ENCODE measurements at regions not wholly inside any gene's neighbourhood (a gene's known extent, or its start where the extent isn't known, plus 50 kb on each side); places are given as distances from the start of the nearest gene placed in this dataset.
"Not testable (repeated sequence)": the region's sequence is repeated elsewhere in the genome, so short reads cannot be mapped to it uniquely, and the experiment has no call there.

- not testable (repeated sequence) for H3K36me3 ChIP-seq (ENCODE audit: control insufficient read depth, insufficient read depth, low read length); H3K9me3 ChIP-seq (ENCODE audit: control insufficient read depth, low read length); H3K4me3 ChIP-seq (ENCODE audit: insufficient read depth, low read depth, low read length); H3K27me3 ChIP-seq (ENCODE audit: control insufficient read depth, insufficient read depth, low read length, poor library complexity, severe bottlenecking); H3K27ac ChIP-seq (ENCODE audit: insufficient read depth, low read depth, low read length, poor library complexity, severe bottlenecking); H3K4me1 ChIP-seq (ENCODE audit: control insufficient read depth, insufficient read depth, low read length)
- WGBS, 2 experiments: 17 to 32% methylated on average over 2 of the region's 5 CpGs
Measured at GRCh38 chr11:67845296-67845695, 158.6 kb downstream of the UNC93B1 start.

DNA sequence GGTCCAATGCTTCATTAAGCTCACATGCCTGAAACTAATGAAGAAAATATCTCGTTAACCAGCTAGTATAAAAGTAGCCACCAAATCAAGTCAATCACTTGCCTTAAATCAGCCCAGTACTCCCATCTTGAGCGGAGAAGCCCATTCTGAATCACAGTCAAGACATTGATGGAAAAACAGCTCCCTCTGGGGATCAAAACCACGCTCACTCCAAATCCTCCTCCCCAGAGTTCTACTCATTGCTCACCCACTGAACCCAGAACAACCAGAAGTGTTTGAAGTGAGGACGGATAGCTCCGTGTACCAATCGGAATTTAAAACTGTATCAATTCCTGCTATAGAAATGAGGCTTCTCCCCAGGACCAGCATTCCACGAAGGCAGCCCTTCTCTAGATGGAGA, 163.3 kb downstream of the UNC93B1 start:
- H3K27ac ChIP-seq (ENCODE audit: insufficient read depth, low read depth, low read length, poor library complexity, severe bottlenecking); H3K36me3 ChIP-seq (ENCODE audit: control insufficient read depth, insufficient read depth, low read length); H3K4me1 ChIP-seq (ENCODE audit: control insufficient read depth, insufficient read depth, low read length); H3K9me3 ChIP-seq (ENCODE audit: control insufficient read depth, low read length); H3K27me3 ChIP-seq (ENCODE audit: control insufficient read depth, insufficient read depth, low read length, poor library complexity, severe bottlenecking); H3K4me3 ChIP-seq (ENCODE audit: insufficient read depth, low read depth, low read length): not testable (repeated sequence)
- 63 to 65% methylated on average over 5 to 7 of the region's 7 CpGs for WGBS, 2 experiments

- not testable (repeated sequence) for H3K4me3 ChIP-seq (ENCODE audit: insufficient read depth, low read depth, low read length); H3K27me3 ChIP-seq (ENCODE audit: control insufficient read depth, insufficient read depth, low read length, poor library complexity, severe bottlenecking); H3K4me1 ChIP-seq (ENCODE audit: control insufficient read depth, insufficient read depth, low read length); H3K9me3 ChIP-seq (ENCODE audit: control insufficient read depth, low read length); H3K27ac ChIP-seq (ENCODE audit: insufficient read depth, low read depth, low read length, poor library complexity, severe bottlenecking); H3K36me3 ChIP-seq (ENCODE audit: control insufficient read depth, insufficient read depth, low read length)
- WGBS, 2 experiments: 89 to 95% methylated on average over 4 to 5 of the region's 7 CpGs
Measured at GRCh38 chr11:67830152-67830551, 155.7 kb upstream of the ALDH3B2 start.

DNA sequence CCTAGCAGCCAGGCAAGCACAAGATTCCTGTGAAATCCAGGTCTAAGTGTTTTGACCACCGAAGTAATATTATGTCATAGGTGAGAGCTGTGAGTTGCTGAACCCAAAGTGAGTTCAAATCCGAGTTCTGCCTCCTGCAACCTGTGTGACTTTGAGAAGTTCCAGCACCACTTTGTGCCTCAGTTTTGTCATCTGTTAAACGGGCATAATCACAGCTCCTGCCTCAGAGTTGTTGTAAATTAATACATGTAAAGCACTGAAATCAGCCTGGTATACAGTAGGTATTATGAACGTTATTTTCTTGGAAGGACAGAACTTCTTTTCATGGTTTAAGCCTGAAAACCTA, 152.5 kb upstream of the ALDH3B2 start:
- not testable (repeated sequence) for H3K9me3 ChIP-seq (ENCODE audit: control insufficient read depth, low read length); H3K36me3 ChIP-seq (ENCODE audit: control insufficient read depth, insufficient read depth, low read length); H3K27me3 ChIP-seq (ENCODE audit: control insufficient read depth, insufficient read depth, low read length, poor library complexity, severe bottlenecking); H3K4me1 ChIP-seq (ENCODE audit: control insufficient read depth, insufficient read depth, low read length); H3K27ac ChIP-seq (ENCODE audit: insufficient read depth, low read depth, low read length, poor library complexity, severe bottlenecking); H3K4me3 ChIP-seq (ENCODE audit: insufficient read depth, low read depth, low read length)
- 92% methylated on average over 4 of the region's 4 CpGs for WGBS, 2 experiments

DNA sequence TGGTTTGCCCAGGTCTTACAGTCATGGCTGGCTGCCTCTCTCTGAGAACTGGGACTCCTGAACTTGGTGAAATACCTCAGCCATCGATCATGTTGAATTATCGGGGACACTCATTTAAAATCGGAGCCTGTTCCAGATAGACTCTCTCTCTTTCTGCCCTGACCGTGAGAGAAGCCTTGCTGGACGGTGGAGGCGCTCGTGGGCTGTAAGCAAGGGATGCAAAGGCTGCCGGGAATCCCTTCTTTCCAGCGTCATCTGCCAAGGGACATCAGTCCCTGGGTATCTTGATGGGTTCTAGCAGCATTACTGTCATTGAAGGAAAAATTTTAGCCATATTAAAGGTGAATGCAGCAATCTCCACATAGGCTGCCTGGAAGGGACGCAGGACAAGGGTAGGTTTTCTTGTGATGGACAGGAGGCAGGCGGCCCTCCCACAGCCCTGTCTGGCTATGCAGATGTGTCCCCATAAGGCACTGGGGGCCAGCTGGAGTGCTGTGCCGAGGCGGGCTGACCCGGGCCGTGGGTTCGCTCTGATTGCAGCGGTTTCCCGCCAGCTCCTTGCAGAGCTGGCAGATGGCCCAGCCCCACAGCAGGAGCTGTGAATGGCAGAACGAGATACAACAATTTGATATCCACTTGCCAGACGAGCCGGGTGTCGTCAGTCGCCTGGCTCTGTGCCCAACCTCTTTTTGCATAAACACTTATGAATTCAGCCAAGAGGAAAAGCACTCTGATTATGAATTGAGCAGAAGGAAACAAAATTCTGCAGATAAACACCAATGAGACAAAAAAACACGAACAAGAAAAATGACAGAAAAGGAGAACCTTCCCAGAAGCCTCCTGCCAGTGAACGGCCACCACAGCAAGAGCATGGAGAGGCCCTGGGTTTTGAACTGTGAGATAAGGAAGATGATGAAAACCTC, 151.9 kb upstream of the ALDH3B2 start:
- H3K4me3 ChIP-seq (ENCODE audit: insufficient read depth, low read depth, low read length); H3K27me3 ChIP-seq (ENCODE audit: control insufficient read depth, insufficient read depth, low read length, poor library complexity, severe bottlenecking); H3K9me3 ChIP-seq (ENCODE audit: control insufficient read depth, low read length); H3K36me3 ChIP-seq (ENCODE audit: control insufficient read depth, insufficient read depth, low read length); H3K27ac ChIP-seq (ENCODE audit: insufficient read depth, low read depth, low read length, poor library complexity, severe bottlenecking); H3K4me1 ChIP-seq (ENCODE audit: control insufficient read depth, insufficient read depth, low read length): not testable (repeated sequence)
- 68 to 69% methylated on average over 25 of the region's 25 CpGs for WGBS, 2 experiments

- not testable (repeated sequence) for H3K27ac ChIP-seq (ENCODE audit: insufficient read depth, low read depth, low read length, poor library complexity, severe bottlenecking); H3K4me3 ChIP-seq (ENCODE audit: insufficient read depth, low read depth, low read length); H3K27me3 ChIP-seq (ENCODE audit: control insufficient read depth, insufficient read depth, low read length, poor library complexity, severe bottlenecking); H3K9me3 ChIP-seq (ENCODE audit: control insufficient read depth, low read length); H3K36me3 ChIP-seq (ENCODE audit: control insufficient read depth, insufficient read depth, low read length); H3K4me1 ChIP-seq (ENCODE audit: control insufficient read depth, insufficient read depth, low read length)
- 89 to 91% methylated on average over 2 of the region's 3 CpGs for WGBS, 2 experiments
Measured at GRCh38 chr11:67824861-67825260, 150.4 kb upstream of the ALDH3B2 start.

- H3K36me3 ChIP-seq (ENCODE audit: control insufficient read depth, insufficient read depth, low read length): no peaks in the 10 kb centered on the region
- no peaks in the 10 kb centered on the region for H3K4me1 ChIP-seq (ENCODE audit: control insufficient read depth, insufficient read depth, low read length)
- H3K4me3 ChIP-seq (ENCODE audit: insufficient read depth, low read depth, low read length): no peak overlapping the region
- no peaks in the 10 kb centered on the region for H3K9me3 ChIP-seq (ENCODE audit: control insufficient read depth, low read length)
- no peak overlapping the region for H3K27ac ChIP-seq (ENCODE audit: insufficient read depth, low read depth, low read length, poor library complexity, severe bottlenecking)
- no peaks in the 10 kb centered on the region for H3K27me3 ChIP-seq (ENCODE audit: control insufficient read depth, insufficient read depth, low read length, poor library complexity, severe bottlenecking)
- 88% methylated on average over 9 of the region's 9 CpGs for WGBS, 2 experiments
Measured at GRCh38 chr11:67820081-67820480, 145.7 kb upstream of the ALDH3B2 start.

DNA sequence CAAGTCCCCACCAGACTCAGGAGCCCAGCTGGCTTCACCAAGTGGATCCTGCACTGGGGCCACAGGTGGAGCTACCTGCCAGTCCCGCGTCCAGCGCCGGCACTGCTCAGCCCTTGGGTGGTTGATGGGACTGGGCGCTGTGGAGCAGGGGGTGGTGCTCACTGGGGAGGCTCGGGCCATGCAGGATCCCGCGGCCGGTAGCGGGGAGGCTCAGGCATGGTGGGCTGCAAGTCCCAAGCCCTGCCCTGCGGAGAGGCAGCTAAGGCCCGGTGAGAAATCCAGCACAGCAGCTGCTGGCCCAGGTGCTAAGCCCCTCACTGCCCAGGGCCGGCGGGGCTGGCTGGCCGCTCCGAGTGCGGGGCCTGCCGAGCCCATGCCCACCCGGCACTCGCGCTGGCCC, 143.1 kb upstream of the ALDH3B2 start:
- H3K27me3 ChIP-seq (ENCODE audit: control insufficient read depth, insufficient read depth, low read length, poor library complexity, severe bottlenecking); H3K4me3 ChIP-seq (ENCODE audit: insufficient read depth, low read depth, low read length); H3K4me1 ChIP-seq (ENCODE audit: control insufficient read depth, insufficient read depth, low read length); H3K27ac ChIP-seq (ENCODE audit: insufficient read depth, low read depth, low read length, poor library complexity, severe bottlenecking); H3K9me3 ChIP-seq (ENCODE audit: control insufficient read depth, low read length); H3K36me3 ChIP-seq (ENCODE audit: control insufficient read depth, insufficient read depth, low read length): not testable (repeated sequence)
- 92 to 94% methylated on average over 21 of the region's 21 CpGs for WGBS, 2 experiments

GRCh38 chr11:67809301-67809700, 134.9 kb upstream of the ALDH3B2 start:
- not testable (repeated sequence) for H3K36me3 ChIP-seq (ENCODE audit: control insufficient read depth, insufficient read depth, low read length); H3K9me3 ChIP-seq (ENCODE audit: control insufficient read depth, low read length); H3K27ac ChIP-seq (ENCODE audit: insufficient read depth, low read depth, low read length, poor library complexity, severe bottlenecking); H3K4me3 ChIP-seq (ENCODE audit: insufficient read depth, low read depth, low read length); H3K27me3 ChIP-seq (ENCODE audit: control insufficient read depth, insufficient read depth, low read length, poor library complexity, severe bottlenecking); H3K4me1 ChIP-seq (ENCODE audit: control insufficient read depth, insufficient read depth, low read length)
- WGBS, 2 experiments: 91 to 96% methylated on average over 2 of the region's 2 CpGs

- not testable (repeated sequence) for H3K27ac ChIP-seq (ENCODE audit: insufficient read depth, low read depth, low read length, poor library complexity, severe bottlenecking); H3K9me3 ChIP-seq (ENCODE audit: control insufficient read depth, low read length)
- 90 to 92% methylated on average over 12 of the region's 14 CpGs for WGBS, 2 experiments
Measured at GRCh38 chr11:67807896-67808295, 133.5 kb upstream of the ALDH3B2 start.

DNA sequence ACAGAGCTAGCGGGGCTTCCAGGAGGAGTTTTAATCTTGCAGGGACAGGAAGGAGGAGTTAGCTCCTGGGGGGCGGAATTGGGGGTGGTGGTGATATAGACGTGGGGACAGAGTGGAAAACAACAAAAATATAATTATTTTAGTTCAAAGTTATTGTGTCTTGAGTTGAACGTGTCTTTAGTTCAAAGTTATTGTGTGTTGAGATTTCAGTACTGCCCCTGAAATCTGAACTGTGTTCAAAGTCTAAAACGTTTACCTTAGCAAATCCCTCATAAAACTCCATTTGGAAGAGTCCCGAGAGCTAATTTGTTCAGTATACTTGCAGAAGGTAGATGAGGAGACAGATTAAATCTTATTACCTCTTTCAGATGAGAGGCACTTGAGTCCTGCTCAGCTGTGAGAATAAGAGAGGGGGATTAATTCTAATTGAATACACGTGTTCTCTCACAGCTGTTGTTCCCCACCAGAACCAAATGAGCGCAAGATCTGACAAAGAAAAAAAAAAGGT, 132.4 kb upstream of the ALDH3B2 start:
- not testable (repeated sequence) for H3K27me3 ChIP-seq (ENCODE audit: control insufficient read depth, insufficient read depth, low read length, poor library complexity, severe bottlenecking); H3K36me3 ChIP-seq (ENCODE audit: control insufficient read depth, insufficient read depth, low read length); H3K9me3 ChIP-seq (ENCODE audit: control insufficient read depth, low read length); H3K27ac ChIP-seq (ENCODE audit: insufficient read depth, low read depth, low read length, poor library complexity, severe bottlenecking); H3K4me3 ChIP-seq (ENCODE audit: insufficient read depth, low read depth, low read length); H3K4me1 ChIP-seq (ENCODE audit: control insufficient read depth, insufficient read depth, low read length)
- 71 to 74% methylated on average over 2 to 4 of the region's 8 CpGs for WGBS, 2 experiments

More at GRCh38 chr11:67807896-67808295, 133.5 kb upstream of the ALDH3B2 start:
- not testable (repeated sequence) for H3K36me3 ChIP-seq (ENCODE audit: control insufficient read depth, insufficient read depth, low read length); H3K4me3 ChIP-seq (ENCODE audit: insufficient read depth, low read depth, low read length); H3K4me1 ChIP-seq (ENCODE audit: control insufficient read depth, insufficient read depth, low read length); H3K27me3 ChIP-seq (ENCODE audit: control insufficient read depth, insufficient read depth, low read length, poor library complexity, severe bottlenecking)

Measured in ectodermal cell (in vitro differentiated cells).